Bronchial epithelial cell (primary cell): ENCODE measurements at regions not wholly inside any gene's neighbourhood (a gene's known extent, or its start where the extent isn't known, plus 50 kb on each side); places are given as distances from the start of the nearest gene placed in this dataset.
"Not testable (repeated sequence)": the region's sequence is repeated elsewhere in the genome, so short reads cannot be mapped to it uniquely, and the experiment has no call there.

Source experiments
- DNase-seq: peaks from one replicate; pipeline ENCODE4 v3.0.0-alpha.2; 2010; ENCODE audit warnings: low read depth
- FAIRE-seq: peaks from 2 replicates; lab custom pipeline; 2011; peaks lifted over from hg19 to GRCh38; lab: Jason Lieb, UNC
- H3K27me3 ChIP-seq: 2 replicates; pipeline ENCODE4 v1.5.1; 2011; ENCODE audit warnings: low read length; ENCODE audit not compliant: control insufficient read depth, insufficient read depth
- H3K36me3 ChIP-seq: 2 replicates; pipeline ENCODE4 v1.5.1; 2011; ENCODE audit warnings: low read length; ENCODE audit not compliant: control insufficient read depth, insufficient read depth
- H3K4me3 ChIP-seq: 2 replicates; pipeline ENCODE4 v1.5.1; 2011; ENCODE audit warnings: mild to moderate bottlenecking, low read depth, low read length, control low read depth
- TF ChIP-seq, protein P1 (sequence below): IDR thresholded peaks from 2 replicates; pipeline ENCODE4 v1.5.1; 2011; ENCODE audit warnings: mild to moderate bottlenecking, moderate library complexity, low read length, control low read depth, inconsistent platforms; ENCODE audit not compliant: insufficient read depth, severe bottlenecking

DNA sequence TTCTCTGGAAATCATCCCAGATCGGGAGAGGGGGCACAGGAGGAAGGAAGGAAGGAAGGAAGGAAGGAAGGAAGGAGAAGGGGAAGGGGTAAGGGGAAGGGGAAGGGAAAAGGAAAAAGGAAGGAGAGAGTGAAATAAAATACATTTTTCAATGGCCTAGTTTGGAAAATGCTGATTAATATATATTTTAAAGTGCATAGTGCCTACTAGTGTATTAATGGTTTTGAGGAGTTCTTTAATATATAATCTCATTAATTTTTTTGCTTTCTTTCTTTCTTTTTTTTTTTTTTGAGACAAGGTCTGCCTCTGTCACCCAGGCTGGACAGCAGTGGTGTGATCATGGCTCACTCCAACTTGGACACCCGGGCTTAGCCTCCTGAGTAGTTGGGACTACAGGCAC, 107.8 kb upstream of the FOLH1 start:
- TF ChIP-seq, protein P1, sequence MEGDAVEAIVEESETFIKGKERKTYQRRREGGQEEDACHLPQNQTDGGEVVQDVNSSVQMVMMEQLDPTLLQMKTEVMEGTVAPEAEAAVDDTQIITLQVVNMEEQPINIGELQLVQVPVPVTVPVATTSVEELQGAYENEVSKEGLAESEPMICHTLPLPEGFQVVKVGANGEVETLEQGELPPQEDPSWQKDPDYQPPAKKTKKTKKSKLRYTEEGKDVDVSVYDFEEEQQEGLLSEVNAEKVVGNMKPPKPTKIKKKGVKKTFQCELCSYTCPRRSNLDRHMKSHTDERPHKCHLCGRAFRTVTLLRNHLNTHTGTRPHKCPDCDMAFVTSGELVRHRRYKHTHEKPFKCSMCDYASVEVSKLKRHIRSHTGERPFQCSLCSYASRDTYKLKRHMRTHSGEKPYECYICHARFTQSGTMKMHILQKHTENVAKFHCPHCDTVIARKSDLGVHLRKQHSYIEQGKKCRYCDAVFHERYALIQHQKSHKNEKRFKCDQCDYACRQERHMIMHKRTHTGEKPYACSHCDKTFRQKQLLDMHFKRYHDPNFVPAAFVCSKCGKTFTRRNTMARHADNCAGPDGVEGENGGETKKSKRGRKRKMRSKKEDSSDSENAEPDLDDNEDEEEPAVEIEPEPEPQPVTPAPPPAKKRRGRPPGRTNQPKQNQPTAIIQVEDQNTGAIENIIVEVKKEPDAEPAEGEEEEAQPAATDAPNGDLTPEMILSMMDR: no peak
- Histone ChIP-seq H3K4me3 (no peak overlapping the region), H3K36me3 (no peaks in the 10 kb centered on the region), H3K27me3 (no peaks in the 10 kb centered on the region)
- DNase-seq: no peak
- no peak for FAIRE-seq

DNA sequence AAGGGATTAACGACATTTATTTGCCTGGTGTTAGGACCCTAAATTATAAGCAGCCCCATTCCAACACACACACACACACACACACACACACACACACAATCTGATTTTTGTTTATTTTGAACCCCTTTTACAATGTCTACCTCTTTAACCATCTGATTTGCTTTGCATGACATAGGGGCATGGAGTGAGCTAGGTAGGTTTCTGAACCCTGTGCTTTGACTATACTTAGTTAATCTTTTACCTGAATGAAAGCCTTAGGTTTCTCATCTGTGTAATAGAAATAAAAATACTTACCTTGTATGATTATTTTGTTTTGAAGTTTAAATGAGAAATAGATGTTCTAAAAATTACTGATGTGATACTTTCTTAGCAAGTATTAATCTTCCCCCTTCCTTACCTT, 94.7 kb upstream of the FOLH1 start:
- DNase-seq (no peak), FAIRE-seq (no peak)
- TF ChIP-seq, protein P1: no peak
- H3K27me3 ChIP-seq: no peaks in the 10 kb centered on the region
- H3K36me3 ChIP-seq: no peaks in the 10 kb centered on the region
- H3K4me3 ChIP-seq: no peak overlapping the region

DNA sequence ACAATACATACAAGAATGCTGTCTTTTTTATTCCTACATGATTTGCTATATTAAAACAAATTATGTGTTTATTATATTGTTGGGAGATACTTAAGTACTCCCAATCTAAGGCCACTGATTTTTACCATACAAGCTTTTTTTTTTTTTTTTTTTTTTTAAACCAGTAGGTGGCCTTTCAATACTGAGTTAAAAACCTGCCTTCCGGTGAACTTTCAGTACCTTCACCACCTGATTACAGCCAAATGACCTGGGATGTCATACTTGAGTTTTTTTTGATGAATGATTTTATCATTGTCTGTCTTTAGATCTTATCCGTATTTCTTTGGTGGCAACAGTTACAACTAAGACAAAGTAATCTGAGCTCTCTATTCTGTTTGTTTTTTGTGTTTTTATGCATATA, 94.0 kb upstream of the FOLH1 start:
- no peak for DNase-seq
- no peak overlapping the region for H3K4me3 ChIP-seq
- FAIRE-seq: no peak
- H3K27me3 ChIP-seq: no peaks in the 10 kb centered on the region
- TF ChIP-seq, protein P1: no peak
- no peaks in the 10 kb centered on the region for H3K36me3 ChIP-seq

DNA sequence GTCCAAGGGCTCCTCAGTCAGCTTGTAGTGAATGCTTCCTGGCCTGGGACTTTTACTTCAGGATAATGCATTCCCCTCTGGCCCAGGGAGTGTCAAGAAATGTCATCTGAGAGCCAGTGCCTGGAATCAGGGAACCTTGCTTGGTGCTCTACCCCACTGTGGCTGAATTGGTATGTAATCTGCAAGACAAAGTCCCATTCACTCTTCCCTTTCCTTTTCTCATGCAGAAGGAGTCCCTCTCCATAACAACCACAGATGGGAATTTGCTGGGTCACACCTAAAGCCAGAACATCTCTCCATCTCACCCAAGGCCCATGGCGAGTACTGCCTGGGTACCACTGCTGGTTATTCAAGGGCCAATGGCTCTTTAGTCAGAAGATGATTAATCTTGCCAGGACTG, 89.6 kb upstream of the FOLH1 start:
- not testable (repeated sequence) for H3K27me3 ChIP-seq, H3K36me3 ChIP-seq, H3K4me3 ChIP-seq, DNase-seq
- peak; percentile 89 for FAIRE-seq

DNA sequence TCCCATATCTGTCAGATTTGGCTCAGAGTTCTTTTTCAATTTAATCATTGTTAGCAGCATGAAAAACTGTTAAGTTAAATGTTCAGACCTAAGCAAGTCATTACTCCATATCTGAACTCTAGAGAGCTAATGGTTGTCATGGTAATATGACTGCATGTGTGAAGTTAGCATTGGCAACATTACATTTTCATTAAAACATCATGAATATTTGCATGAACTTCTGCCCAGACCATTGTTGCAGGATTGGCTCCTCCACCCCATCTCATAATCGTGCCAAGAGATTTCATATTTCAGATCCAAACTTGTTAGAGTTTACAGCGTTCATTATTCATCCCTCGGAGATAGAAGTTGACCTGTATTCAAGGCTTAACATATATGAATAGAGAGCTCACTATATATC, 75.5 kb upstream of the FOLH1 start:
- H3K4me3 ChIP-seq, FAIRE-seq, H3K36me3 ChIP-seq, H3K27me3 ChIP-seq, DNase-seq: not testable (repeated sequence)

DNA sequence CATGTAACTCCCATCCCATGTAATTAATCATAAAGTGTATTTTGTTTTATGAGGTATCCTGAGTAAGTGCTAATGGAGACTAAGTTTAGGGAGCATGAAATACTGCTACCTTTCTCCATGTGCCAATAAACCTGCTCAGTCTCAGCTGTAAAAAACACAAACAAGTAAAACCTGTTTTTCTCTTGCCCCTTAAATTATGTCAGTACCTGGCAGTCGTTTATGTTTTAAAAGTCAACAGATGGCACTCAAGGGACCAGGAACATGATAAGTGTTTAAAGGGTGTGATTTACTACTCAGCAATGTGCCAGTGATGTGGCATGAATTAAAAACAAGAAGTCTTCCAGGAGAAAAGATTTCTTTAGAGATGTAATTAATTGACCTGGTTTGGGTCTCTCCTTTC, 74.9 kb upstream of the FOLH1 start:
- not testable (repeated sequence) for FAIRE-seq, H3K36me3 ChIP-seq, DNase-seq, H3K4me3 ChIP-seq, H3K27me3 ChIP-seq

DNA sequence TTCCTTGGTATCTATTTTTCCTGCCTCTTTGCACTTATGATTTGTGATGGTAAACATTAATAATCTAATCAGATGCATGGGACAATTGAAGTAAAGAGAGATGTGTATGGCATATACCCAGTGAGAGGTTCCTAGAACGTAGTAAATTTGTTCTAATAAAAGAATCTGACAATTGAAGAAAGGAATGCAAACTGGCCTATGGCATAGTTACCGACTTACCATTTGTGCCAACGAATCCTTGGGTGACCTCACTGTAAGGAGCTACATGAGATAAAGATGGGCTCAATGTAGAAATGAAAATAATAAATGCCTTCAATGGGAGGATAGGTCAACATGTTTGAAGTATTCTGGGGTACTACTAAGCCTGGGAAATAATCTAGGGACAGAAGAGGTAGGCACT, 73.7 kb upstream of the FOLH1 start:
- not testable (repeated sequence) for H3K27me3 ChIP-seq, H3K4me3 ChIP-seq, DNase-seq, H3K36me3 ChIP-seq
- peak; percentile 32 for FAIRE-seq

DNA sequence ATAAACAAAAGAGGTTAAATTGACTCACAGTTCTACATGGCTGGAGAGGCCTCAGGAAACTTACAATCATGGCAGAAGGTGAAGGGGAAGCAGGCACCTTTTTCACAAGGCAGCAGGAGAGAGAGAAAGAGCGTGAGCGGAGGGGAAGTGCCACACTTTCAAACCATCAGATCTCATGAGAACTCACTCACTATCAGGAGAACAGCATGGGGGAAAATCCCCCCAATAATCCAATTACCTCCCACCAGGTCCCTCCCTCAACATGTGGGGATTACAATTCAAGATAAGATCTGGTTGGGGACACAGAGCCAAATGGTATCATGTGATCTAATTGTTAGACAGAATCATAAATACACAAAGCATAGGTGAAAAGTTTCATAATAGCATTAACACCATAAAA, 69.5 kb upstream of the FOLH1 start:
- not testable (repeated sequence) for H3K36me3 ChIP-seq, H3K27me3 ChIP-seq, DNase-seq, FAIRE-seq, H3K4me3 ChIP-seq
